ENCODE measurements at regions not wholly inside any gene's neighbourhood (a gene's known extent, or its start where the extent isn't known, plus 50 kb on each side); places are given as distances from the start of the nearest gene placed in this dataset.
A peak's percentile ranks its signal among the peaks of the same experiment; 100 is the strongest.

DNA sequence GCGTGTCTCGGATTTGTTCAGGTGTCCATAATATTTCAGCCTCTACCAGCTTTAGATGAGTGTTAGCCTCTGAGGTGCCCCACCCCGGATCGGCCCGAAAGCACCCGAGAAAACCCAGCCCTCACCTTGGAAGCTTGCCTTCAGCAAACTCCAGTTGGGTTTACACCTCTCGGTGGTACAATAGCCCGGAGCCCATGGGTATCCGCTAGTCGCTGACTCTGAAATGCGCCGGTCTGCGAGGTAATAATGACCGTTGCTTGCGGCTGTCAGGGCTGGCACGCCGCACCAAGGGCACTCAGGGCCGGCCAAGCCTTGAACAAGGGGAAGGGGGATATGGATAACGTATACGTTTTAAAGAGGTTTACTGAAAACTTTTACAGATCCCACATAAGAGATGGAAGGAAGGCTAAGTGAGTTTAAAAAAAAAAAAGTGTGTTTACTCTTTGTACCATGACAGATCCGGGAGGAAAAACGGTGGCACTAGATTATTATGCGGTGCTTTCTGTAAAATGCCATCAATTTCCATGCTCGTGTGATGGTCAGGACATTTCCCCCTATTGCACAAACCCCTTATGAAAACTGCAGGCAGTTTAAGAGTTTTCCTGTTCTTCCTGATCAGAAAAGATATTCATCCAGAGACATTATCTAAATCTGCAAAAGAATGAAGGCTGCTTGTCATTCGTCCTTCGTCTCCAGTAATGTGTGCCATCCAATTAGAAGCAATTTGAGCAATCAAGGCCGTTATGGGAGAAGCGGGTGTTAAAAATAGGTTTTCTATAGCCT is 124.2 kb downstream of the TMEM161B start:
- DNase-seq (ENCODE audit: low read depth, low spot score) = no peak

GRCh38 chr5:88143693-88144218 is 124.9 kb downstream of the TMEM161B start:
- no peak for DNase-seq (ENCODE audit: low read depth, low spot score)

DNA sequence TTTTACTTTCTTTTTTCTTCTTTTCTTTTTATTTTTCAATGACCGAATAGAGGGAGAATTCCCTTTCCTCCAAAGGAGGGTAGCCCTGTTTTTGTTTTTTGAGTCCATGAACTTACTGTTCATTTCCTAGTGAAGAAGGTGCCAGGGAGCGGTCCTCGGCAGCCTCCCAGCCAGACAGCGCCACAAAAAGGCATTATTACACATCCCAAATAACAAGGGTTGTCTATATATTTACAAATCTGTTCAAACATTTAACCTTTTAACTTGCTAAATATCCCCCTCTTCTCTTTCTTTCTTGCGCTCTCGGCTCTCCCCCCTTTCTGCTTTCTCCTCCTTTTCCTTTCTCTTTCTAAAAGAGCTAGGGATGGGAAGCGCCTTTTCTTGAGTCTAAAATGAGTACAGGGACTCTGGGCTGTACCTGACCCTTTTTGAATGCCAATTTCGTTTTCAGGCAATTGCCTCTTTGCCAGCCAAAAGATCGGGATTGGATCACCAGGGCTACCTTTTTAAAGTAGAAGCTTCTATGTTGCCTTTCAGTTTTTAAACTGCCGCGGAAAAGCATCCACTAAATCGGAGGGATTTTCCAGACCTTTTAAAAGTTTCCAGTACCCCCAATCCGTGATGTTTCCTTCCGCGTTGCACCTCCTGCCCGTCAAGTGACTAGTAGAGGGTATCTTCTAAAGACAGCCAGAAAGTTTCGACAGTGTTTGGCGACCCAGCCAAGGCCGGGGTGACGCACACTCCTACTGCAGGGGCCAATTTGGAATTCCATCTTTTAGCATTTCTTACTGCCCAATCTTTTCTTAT is 125.6 kb downstream of the TMEM161B start:
- no peak for DNase-seq (ENCODE audit: low read depth, low spot score)

GRCh38 chr5:88142636-88142885 is 126.1 kb downstream of the TMEM161B start:
- no peak for DNase-seq (ENCODE audit: low read depth, low spot score)

- DNase-seq (ENCODE audit: low read depth, low spot score) = peak; percentile 49
Observed at GRCh38 chr5:88140856-88141752, 127.5 kb downstream of the TMEM161B start.

- DNase-seq (ENCODE audit: low read depth, low spot score) = no peak
Observed at GRCh38 chr5:88140396-88140855, 128.2 kb downstream of the TMEM161B start.

DNA sequence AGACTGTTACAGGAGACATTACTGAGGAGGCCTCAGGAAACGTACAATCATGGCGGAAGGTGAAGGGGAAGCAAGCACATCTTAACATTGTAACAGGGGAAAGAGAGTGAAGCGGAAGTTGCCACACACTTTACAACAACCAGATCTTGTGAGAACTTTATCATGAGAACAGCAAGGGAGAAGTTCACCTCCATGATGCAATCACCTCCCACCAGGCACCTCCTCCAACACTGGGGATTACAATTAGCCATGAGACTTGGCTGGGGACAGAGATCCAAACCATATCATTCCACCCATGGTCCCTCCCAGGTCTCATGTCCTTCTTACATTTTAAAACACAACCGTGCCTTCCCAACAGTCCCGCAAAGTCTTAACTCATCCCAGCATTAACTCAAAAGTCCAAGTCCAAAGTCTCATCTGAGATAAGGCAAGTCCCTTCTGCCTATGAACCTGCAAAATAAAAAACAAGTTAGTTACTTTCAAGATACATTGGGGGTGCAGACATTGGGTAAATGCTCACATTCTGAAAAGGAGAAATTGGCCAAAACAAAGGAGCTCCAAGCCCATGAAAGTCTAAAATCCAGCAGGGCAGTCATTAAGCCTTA is 138.3 kb downstream of the TMEM161B start:
- no peak for DNase-seq (ENCODE audit: low read depth, low spot score)

DNA sequence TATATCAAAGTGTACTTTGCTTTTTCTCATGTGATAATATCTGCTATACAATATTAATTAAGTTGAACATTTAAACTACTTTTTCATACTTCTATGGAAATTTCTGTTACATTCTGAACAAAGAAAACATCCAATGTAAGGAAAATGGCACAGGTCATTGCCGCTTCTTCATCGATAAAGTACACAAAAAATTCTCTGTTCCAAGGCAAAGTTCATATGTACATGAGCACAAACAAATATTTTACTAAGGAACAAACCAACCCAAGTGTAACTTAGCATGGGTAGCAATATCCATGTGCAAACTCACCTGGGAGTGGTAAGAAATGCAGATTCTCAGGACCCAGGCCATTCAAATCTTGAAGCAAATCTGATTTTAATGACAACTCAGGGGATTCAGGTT is 139.8 kb downstream of the TMEM161B start:
- DNase-seq (ENCODE audit: low read depth, low spot score) = no peak

- DNase-seq (ENCODE audit: low read depth, low spot score) = no peak
Observed at GRCh38 chr5:88119535-88120125, 149.0 kb downstream of the TMEM161B start.

- DNase-seq (ENCODE audit: low read depth, low spot score) = no peak
Observed at GRCh38 chr5:88118179-88118578, 150.5 kb downstream of the TMEM161B start.

GRCh38 chr5:88117546-88117945 is 151.1 kb downstream of the TMEM161B start:
- DNase-seq (ENCODE audit: low read depth, low spot score) = no peak

- no peak for DNase-seq (ENCODE audit: low read depth, low spot score)
Observed at GRCh38 chr5:88116396-88116795, 152.2 kb downstream of the TMEM161B start.

DNA sequence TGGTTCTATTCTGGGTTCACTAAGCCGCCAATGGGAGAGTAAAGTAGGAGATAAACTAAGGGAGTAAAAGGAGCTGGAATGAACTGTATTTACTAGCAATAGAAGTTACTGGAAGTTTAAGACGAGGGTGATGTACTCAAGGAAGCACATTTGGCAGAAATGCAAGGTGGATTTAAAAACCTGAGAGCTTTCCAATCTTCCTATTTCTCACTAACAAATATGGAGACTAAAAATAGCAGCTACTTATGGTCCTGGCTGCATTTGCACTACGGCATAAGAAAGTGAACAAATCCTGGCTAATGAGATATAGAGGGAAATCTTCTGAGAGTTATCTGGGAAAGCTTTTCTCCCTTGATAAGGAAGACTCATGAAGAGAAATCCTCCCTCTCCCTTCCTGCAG is 153.4 kb downstream of the TMEM161B start:
- DNase-seq (ENCODE audit: low read depth, low spot score) = no peak

DNA sequence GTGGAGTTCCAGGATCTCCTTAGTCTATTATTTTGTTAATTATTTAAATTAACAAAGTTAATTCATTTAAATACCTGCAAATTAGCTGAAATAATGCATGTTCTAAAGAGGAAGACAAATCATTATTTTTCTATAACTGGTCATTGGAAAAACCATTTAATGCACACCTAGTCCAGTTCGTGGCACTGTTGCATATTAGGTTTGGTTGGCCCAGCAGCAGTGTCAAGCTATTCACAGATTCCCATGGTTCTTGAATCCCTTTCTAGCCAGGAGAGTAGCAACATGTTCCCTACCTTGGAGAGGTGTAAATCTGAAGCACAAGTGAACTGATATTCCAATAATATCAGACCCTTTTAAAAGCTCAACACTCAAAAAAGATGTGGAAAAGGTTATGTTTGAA is 155.2 kb downstream of the TMEM161B start:
- no peak for DNase-seq (ENCODE audit: low read depth, low spot score)

- no peak for DNase-seq (ENCODE audit: low read depth, low spot score)
Observed at GRCh38 chr5:88109818-88110217, 158.8 kb downstream of the TMEM161B start.

DNA sequence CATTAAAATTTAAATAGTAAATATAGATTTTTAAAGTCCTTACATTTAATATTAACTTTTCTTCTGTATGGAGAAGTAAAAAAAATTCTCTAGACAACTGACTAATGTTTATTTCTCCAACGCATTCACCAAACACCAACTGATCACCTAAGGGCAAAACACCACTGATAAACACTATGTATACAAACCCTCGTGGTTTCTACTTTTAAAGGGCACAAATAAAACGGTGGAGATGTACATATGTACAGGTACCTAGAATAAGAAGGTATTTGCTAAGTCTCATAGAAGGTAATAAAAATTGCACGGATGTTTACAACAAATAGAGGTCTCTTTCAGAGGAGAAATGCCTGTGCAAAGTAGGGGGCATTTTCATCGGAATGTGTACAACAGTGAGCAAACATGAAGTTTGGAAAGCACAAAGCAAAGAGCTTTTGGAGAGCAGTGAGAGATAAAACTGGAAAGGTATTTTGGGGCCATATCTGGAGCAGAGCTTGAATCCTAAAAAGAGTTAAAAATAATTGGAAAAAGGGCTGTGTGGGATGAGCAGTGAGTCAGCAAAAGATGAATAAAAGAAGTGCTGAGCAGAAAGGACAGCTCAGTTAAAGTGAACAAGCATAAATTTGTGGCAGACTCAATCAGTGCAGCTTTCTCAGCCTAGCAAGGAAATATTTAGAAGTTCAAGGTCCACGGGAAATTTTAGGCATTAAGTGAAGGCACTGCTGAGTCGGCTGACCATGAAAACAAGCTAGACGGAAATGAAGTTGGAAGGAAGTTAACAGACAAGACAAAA is 160.0 kb downstream of the TMEM161B start:
- DNase-seq (ENCODE audit: low read depth, low spot score) = no peak

DNA sequence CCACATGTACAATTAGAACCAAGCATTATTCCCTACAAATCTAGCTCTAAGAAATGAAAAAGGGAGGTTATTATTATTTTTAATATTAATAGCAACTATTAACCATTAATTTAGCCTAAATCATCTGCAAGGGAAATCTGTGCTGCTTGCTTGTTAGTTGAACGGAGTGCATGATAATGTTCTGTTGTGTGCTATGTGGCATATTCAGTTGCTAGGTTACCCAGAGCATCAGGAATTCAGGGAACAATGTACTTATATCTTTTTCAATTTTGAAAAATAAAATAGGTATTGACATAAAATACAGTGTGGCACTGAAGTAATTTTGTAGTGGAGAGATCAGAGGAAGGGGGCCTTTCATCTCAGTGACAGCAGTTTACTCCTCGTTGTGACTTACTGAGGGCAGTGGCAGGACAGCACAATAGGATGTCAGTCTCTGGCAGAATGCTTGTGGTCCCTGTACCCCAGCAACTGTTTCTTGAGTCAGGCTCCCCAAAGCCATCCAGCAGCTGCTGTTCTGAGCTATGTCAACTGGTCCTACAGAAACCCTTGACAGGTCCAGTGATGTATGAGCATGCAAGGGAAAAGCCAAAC is 173.6 kb downstream of the TMEM161B start:
- DNase-seq (ENCODE audit: low read depth, low spot score) = no peak

DNA sequence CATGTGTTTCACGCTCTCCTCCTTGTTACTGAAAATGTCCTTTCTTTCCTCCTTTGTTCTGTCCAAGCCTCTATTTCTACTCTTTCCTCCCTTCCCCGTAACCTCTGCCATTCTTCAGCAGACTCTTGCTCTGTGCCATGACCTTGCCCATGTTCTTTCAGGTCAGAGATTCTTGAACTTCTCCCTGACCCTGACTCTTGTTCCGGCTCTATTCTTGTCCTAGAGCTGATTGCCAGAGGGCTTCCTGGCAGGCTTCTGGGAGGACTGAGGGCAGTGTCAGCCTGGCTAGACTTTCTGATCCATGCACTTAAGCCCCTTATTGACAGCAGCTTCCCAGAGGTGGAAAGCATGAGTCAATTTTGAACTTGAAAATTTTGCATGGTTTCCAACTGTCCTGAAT is 174.2 kb downstream of the TMEM161B start:
- no peak for DNase-seq (ENCODE audit: low read depth, low spot score)

GRCh38 chr5:88093765-88094164 is 174.9 kb downstream of the TMEM161B start:
- no peak for DNase-seq (ENCODE audit: low read depth, low spot score)

Measured in activated CD4-positive, CD25-positive, alpha-beta regulatory T cell treated with anti-CD3 and anti-CD28 coated beads, Interleukin-2, amount 50 U/mL, for 16 hours (primary cell).